ENCODE measurements at regions not wholly inside any gene's neighbourhood (a gene's known extent, or its start where the extent isn't known, plus 50 kb on each side); places are given as distances from the start of the nearest gene placed in this dataset.

- TF ChIP-seq CTCF (IDR thresholded peaks at IDR 0.05) (no peak), POLR2A (IDR thresholded peaks at IDR 0.05) (no peak)
Measured at GRCh38 chr6:25018568-25018954, 82.8 kb upstream of the RIPOR2 start.
